Gastroesophageal sphincter (tissue), 3 donors: ENCODE measurements at regions not wholly inside any gene's neighbourhood (a gene's known extent, or its start where the extent isn't known, plus 50 kb on each side); places are given as distances from the start of the nearest gene placed in this dataset.

ENCODE experiments used
- CTCF ChIP-seq, 4 experiments: fragments of 200-600 bp in 2 of 4; fragments of 450-650 bp in 2 of 4; sonication (generic) in 1 of 4; IDR thresholded peaks; one replicate each; pipeline ENCODE4 v1.5.1; 2017 to 2019; ENCODE audit warnings: antibody characterized with exemption in 4 of 4, mild to moderate bottlenecking in 2 of 4, moderate library complexity in 2 of 4
- POLR2A ChIP-seq, 2 donors: fragments of 450-650 bp; IDR thresholded peaks; one replicate each; pipeline ENCODE4 v1.6.1; 2017; ENCODE audit warnings: antibody characterized with exemption in 2 of 2, mild to moderate bottlenecking in 2 of 2, moderate library complexity in 1 of 2

DNA sequence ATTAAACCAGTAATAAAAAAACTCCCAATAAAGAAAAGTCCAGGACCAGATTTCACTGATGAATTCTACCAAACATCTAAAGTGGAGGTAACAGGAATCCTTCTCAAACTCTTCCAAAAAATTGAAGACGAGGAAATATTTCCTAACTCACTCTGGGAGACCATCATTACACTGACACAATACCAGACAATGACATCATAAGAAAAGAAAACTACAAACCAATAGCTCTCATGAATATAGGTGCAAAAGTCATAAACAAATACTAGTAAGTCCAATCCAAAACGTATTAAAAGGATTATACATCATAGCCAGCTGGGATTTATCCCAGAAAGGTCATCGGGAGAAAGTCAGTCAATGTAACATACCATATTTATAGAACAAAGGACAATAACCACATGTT, 94.0 kb upstream of the RAB18 start:
- TF ChIP-seq CTCF (IDR thresholded peaks at IDR 0.05), result no peak
- TF ChIP-seq POLR2A (IDR thresholded peaks at IDR 0.05), result no peak
